GM10266 (cell line): ENCODE measurements at regions not wholly inside any gene's neighbourhood (a gene's known extent, or its start where the extent isn't known, plus 50 kb on each side); places are given as distances from the start of the nearest gene placed in this dataset.

Source experiments
- DNase-seq: peaks from one replicate; pipeline ENCODE4 v3.0.0; 2012; ENCODE audit errors: extremely low spot score
- TF ChIP-seq, protein P1 (sequence below): IDR thresholded peaks from 2 replicates; pipeline ENCODE4 v1.5.1; 2012; ENCODE audit warnings: mild to moderate bottlenecking, low read depth; ENCODE audit not compliant: control insufficient read depth, insufficient read depth; ENCODE audit errors: missing control alignments

DNA sequence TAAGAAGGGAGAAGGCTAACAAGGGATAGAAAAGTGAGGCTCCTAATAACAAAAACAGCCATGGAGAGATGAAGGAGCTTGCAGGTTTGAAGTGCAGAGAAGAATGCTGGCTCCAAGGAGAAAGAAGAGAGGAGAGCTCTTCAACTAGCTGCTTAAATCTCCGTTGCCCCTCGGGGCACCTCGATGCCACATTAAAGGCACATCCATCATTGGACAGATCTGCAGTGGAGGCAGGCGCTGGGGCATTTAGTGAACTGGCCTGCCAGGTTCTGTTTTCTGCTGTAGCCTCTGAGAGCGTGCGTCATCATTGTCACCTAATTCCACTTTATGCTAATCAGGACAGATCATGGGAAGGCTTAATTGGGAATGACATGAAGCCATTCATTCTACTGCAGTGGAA is 1426.2 kb upstream of the WWC1 start:
- TF ChIP-seq, protein P1, sequence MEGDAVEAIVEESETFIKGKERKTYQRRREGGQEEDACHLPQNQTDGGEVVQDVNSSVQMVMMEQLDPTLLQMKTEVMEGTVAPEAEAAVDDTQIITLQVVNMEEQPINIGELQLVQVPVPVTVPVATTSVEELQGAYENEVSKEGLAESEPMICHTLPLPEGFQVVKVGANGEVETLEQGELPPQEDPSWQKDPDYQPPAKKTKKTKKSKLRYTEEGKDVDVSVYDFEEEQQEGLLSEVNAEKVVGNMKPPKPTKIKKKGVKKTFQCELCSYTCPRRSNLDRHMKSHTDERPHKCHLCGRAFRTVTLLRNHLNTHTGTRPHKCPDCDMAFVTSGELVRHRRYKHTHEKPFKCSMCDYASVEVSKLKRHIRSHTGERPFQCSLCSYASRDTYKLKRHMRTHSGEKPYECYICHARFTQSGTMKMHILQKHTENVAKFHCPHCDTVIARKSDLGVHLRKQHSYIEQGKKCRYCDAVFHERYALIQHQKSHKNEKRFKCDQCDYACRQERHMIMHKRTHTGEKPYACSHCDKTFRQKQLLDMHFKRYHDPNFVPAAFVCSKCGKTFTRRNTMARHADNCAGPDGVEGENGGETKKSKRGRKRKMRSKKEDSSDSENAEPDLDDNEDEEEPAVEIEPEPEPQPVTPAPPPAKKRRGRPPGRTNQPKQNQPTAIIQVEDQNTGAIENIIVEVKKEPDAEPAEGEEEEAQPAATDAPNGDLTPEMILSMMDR, result no peak
- no peak for DNase-seq

DNA sequence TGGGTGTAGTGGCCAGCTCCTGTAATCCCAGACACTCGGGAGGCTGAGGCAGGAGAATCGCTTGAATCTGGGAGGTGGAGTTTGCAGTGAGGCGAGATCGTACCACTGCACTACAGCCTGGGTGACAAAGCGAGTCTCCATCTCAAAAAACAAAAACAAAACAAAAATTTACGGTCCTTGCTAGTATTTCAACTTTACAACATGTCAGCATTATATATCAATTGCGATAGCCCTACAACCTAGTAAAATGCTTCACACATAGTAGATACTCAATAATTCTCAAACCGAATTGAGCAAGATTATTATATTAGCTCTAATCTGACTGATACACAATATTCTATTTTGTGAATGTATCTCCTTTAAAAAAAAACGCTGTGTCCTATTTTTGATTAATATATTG is 1411.0 kb upstream of the WWC1 start:
- no peak for DNase-seq
- TF ChIP-seq, protein P1, result no peak

DNA sequence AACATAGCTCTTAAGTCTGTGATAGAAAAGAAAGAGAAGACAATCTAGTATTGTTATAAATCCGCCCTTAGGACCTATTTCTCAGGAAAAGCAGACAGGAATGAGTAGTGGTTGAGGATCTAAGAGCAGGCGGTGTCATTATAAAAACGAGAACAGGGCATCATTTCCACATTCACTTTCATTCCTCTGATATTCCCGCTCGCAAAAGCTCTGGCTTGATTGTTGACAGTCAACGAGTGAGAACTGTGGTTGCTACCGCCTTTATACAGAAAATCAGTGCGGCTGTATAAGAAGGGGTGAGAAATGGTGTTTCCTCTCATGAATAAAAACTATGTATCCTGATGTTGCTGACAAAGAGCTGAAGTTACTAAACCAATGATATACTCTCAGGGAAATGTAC is 1409.6 kb upstream of the WWC1 start:
- DNase-seq, result no peak
- TF ChIP-seq, protein P1, result no peak

DNA sequence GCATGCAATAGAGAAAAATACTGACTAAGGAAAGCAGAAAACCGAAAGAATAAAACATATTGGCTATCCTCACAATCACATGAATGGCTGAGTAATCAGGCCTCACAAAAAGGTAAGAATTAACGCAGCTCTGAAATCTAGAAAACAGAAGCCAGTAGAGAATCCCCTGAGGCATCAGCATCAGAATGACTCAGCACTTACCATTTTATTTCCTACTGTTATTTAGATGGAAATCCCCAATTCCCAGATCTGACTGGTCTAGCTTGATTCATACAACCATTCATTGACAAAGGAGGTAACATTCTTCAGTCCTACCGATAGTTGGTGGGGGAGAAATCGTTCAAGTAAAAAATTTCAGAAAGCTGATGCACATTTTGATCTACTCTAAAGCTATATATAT is 1408.4 kb upstream of the WWC1 start:
- TF ChIP-seq, protein P1, result no peak
- no peak for DNase-seq

DNA sequence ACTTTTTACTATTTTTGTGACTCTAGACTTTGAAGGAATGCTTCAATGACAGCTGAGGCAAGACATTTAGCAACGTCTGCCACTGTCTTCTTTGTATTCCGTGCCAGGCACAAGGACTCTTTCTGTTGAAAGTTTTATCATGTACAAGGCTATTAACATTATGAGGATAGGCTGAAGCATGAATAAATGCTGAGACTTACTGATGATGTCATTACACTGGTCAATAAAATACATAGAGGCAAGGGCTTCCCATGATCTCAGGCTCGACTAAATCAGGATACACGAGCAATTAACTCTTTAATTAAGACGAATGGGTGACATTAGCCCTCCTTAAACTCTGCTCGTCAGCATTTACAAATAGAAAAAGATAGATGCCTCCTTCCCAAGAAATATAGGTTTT is 1393.3 kb upstream of the WWC1 start:
- TF ChIP-seq, protein P1, result no peak
- no peak for DNase-seq

DNA sequence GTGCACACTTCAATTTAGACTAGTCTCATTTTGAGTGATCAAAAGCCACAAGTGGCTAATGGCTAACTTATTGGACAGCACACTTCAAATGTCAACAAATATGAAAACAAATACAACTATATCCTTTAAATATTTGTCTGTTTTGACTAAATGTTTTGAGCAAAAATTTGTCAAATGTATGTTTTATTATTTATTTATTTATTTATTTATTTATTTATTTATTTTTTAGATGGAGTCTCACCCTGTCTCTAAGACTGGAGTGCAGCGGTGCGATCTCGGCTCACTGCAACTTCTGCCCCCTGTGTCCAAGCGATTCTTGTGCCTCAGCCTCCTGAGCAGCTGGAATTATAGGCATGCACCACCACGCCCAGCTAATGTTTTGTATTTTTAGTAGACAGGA is 1392.1 kb upstream of the WWC1 start:
- TF ChIP-seq, protein P1, result no peak
- no peak for DNase-seq

DNA sequence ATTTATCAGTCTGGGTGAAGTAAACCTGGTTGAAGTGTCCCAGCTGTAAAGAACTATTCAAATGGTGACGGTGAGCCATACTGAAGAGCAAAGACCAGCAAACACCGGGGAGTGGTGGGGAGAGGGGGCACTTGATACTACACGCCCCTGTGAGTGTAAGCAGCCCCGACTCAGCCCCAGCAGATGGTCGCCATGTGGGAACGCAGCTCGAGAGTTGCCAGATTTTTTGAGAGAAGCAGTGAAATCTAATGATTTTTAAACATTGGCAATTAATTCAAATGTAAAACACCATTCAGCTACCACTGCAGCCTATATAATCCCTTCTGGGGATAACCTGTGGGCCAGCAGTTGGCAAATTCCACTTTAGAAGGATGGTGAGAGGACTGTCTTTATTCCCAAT is 1386.9 kb upstream of the WWC1 start:
- TF ChIP-seq, protein P1, result no peak
- no peak for DNase-seq
